SK-N-SH (cell line): ENCODE measurements at regions not wholly inside any gene's neighbourhood (a gene's known extent, or its start where the extent isn't known, plus 50 kb on each side); places are given as distances from the start of the nearest gene placed in this dataset.

Source experiments
- CTCF ChIA-PET: fragments of 300-600, 350-600 bp; formaldehyde crosslinking; extraction: SDS; loops from one replicate; lab custom pipeline; 2021; lab: Yijun Ruan, JAX
- POLR2A ChIA-PET: fragments of 350-600 bp; sonication (Branson Sonifier 250); formaldehyde crosslinking; extraction: SDS; loops from one replicate; lab custom pipeline; 2020; ENCODE audit warnings: antibody characterized with exemption, inconsistent platforms; lab: Yijun Ruan, JAX
- DNase-seq: peaks from one replicate; pipeline ENCODE4 v3.0.0; 2012
- H2AFZ ChIP-seq: fragments of 200-600 bp; sonication (generic); 2 replicates; pipeline ENCODE4 v1.8.1; 2016; ENCODE audit warnings: antibody characterized with exemption, mild to moderate bottlenecking, low read depth
- H3F3A ChIP-seq: fragments of 200-600 bp; sonication (generic); replicated peaks from 2 replicates; pipeline ENCODE3; 2016; ENCODE audit warnings: antibody characterized with exemption, mild to moderate bottlenecking; ENCODE audit not compliant: insufficient read depth
- H3K27ac ChIP-seq, 2 experiments: fragments of 200-500 bp in 1 of 2; fragments of 200-600 bp in 1 of 2; sonication (Bioruptor generic) in 1 of 2; sonication (generic), shearing (Covaris generic) in 1 of 2; 2 replicates each; pipeline versions ENCODE4 v1.5.1 to v1.6.1; 2014 to 2016; ENCODE audit warnings: low read depth in 2 of 2, inconsistent platforms in 1 of 2, low read length in 1 of 2, mild to moderate bottlenecking in 1 of 2, mixed read lengths in 1 of 2
- H3K27me3 ChIP-seq: fragments of 200-600 bp; sonication (generic), shearing (Covaris generic); 2 replicates; pipeline ENCODE4 v1.6.1; 2016; ENCODE audit warnings: mixed run types; ENCODE audit not compliant: insufficient read depth
- H3K36me3 ChIP-seq, 2 experiments: fragments of 200-500 bp in 1 of 2; fragments of 200-600 bp in 1 of 2; sonication (Bioruptor generic) in 1 of 2; sonication (generic) in 1 of 2; replicated peaks in 1 of 2; 2 replicates each; pipeline versions ENCODE3 to v1.5.1; 2014 to 2016; ENCODE audit warnings: low read length in 1 of 2, mild to moderate bottlenecking in 1 of 2; ENCODE audit not compliant: insufficient read depth in 2 of 2, control insufficient read depth in 1 of 2
- H3K4me1 ChIP-seq, 2 experiments: fragments of 200-500 bp in 1 of 2; fragments of 200-600 bp in 1 of 2; sonication (Bioruptor generic) in 1 of 2; sonication (generic), shearing (Covaris generic) in 1 of 2; 2 replicates each; pipeline versions ENCODE4 v1.5.1 to v1.6.1; 2014 to 2016; ENCODE audit warnings: low read depth in 1 of 2, low read length in 1 of 2, mixed run types in 1 of 2; ENCODE audit not compliant: insufficient read depth in 2 of 2, control insufficient read depth in 1 of 2
- H3K4me2 ChIP-seq: fragments of 200-600 bp; sonication (generic), shearing (Covaris generic); 2 replicates; pipeline ENCODE4 v1.6.1; 2017; ENCODE audit warnings: mixed run types
- H3K4me3 ChIP-seq, 2 experiments: fragments of 200-500 bp in 1 of 2; fragments of 200-600 bp in 1 of 2; sonication (Bioruptor generic) in 1 of 2; sonication (generic), shearing (Covaris generic) in 1 of 2; 2 replicates each; pipeline versions ENCODE4 v1.5.1 to v1.8.1; 2014 to 2016; ENCODE audit warnings: low read depth in 2 of 2, inconsistent platforms in 1 of 2, low read length in 1 of 2, mild to moderate bottlenecking in 1 of 2, mixed read lengths in 1 of 2, moderate library complexity in 1 of 2
- H3K79me2 ChIP-seq: fragments of 200-600 bp; sonication (generic); 2 replicates; pipeline ENCODE4 v1.8.1; 2017; ENCODE audit warnings: mild to moderate bottlenecking; ENCODE audit not compliant: insufficient read depth
- H3K9ac ChIP-seq: fragments of 200-600 bp; sonication (generic); 2 replicates; pipeline ENCODE4 v1.6.1; 2017; ENCODE audit warnings: mixed run types
- H3K9me2 ChIP-seq: fragments of 200-600 bp; sonication (generic); 2 replicates; pipeline ENCODE4 v1.6.1; 2017; ENCODE audit warnings: mixed run types
- H3K9me3 ChIP-seq: fragments of 200-600 bp; sonication (generic); 2 replicates; pipeline ENCODE4 v1.6.1; 2017; ENCODE audit warnings: mixed run types, mild to moderate bottlenecking, moderate library complexity
- H4K20me1 ChIP-seq: fragments of 200-600 bp; sonication (generic); 2 replicates; pipeline ENCODE4 v1.6.1; 2017; ENCODE audit warnings: mild to moderate bottlenecking, mixed run types; ENCODE audit not compliant: insufficient read depth
- EZH2phosphoT487 ChIP-seq: fragments of 200-600 bp; sonication (generic); IDR thresholded peaks from 2 replicates; pipeline ENCODE4 v1.6.1; 2017; ENCODE audit warnings: low read depth, mixed run types, mild to moderate bottlenecking, antibody characterized with exemption, moderate library complexity, borderline replicate concordance
- MEF2A ChIP-seq: IDR thresholded peaks from 2 replicates; pipeline ENCODE4 v1.4.0; 2012; ENCODE audit warnings: low read depth, borderline replicate concordance
- TCF12 ChIP-seq: IDR thresholded peaks from 2 replicates; pipeline ENCODE4 v1.4.0; 2012
- WGBS: methylation state at CpG from one replicate; pipeline ENCODE4 v1.1.6; 2017; ENCODE audit warnings: low lambda C conversion rate; 5-methylcytosine and 5-hydroxymethylcytosine counted together
- TF ChIP-seq, protein P1 (sequence below): IDR thresholded peaks from 2 replicates; pipeline ENCODE4 v1.4.0; 2012; ENCODE audit warnings: low read depth, borderline replicate concordance
- TF ChIP-seq, protein P2 (sequence below): IDR thresholded peaks from 2 replicates; pipeline ENCODE4 v1.6.1; 2012; ENCODE audit warnings: mild to moderate bottlenecking, low read depth, low read length, moderate library complexity

DNA sequence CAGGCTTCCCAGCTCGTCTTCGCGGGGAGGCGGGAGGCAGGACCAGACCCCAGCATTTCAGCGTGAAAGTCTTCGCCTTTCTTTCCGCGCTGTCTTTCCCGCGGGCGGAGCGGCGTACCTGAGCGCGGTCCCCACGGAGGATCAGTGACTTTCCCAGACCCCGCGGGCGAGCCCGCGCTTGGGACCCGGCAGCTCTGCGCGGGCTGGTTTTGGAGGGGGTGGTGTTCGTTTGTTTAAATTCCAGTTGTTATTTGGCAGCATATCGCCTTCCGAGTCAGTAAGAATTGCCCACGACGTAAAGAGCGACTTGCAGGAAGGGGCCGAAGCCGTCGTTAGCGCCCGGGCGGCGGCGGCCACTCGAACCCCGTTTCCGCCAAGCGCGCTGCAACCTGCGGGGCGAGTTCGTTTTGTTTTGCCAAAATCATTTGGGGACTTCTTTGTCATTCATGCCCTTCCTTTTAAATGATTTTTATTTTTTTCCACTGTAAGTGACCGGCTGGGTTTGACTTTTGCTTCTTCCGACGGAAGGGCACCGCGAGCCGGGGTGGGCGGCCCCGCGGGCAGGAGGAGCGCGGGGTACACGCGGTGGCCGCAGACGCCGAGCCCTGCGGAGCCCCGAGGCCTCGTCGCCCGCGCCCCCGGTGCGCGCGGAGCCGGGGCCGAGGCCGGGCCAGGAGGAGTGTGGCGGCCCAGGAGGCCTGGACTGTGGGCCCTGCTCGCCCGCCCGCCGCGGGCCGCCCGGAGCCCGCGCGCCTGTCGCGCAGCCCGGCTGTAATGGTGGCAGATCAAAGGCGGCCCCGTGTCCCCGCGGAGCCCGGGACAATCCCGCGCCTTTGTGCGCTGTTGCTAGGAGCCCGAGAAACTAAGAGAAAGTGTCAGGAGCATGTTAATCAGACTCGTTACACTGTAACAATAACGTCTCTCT, 75.9 kb downstream of the ZIC5 start:
- POLR2A ChIA-PET = no interaction called here
- Histone ChIP-seq H3K9ac (no peak overlapping the region), H3K4me2 (peak overlapping the region; percentile 33; the same call in 1 of the 2 replicates), H3K9me3 (no peaks in the 10 kb centered on the region), H3K79me2 (no peaks in the 10 kb centered on the region), H3K36me3 (no peaks in the 10 kb centered on the region), H3K4me3 (peak overlapping the region; percentile 10 to 37; a peak in 3 of 4 replicates), H4K20me1 (no peaks in the 10 kb centered on the region), H2AFZ (0 out of 2 replicates have a peak overlapping the region, but pooled peaks have one; percentile 22), H3K27me3 (peaks cover 83% of the 10 kb centered on the region), H3K4me1 (no peaks in the 10 kb centered on the region; a peak in 1 of 4 replicates), H3K27ac (no peak overlapping the region), H3F3A (no peaks in the 10 kb centered on the region), H3K9me2 (no peaks in the 10 kb centered on the region)
- 24% methylated on average over 59 of the region's 100 CpGs for WGBS
- TF ChIP-seq TCF12 = no peak
- TF ChIP-seq EZH2phosphoT487 = peak; percentile 64; the same call in 1 of the 2 replicates
- CTCF ChIA-PET = no interaction called here
- peak; percentile 61 for DNase-seq

DNA sequence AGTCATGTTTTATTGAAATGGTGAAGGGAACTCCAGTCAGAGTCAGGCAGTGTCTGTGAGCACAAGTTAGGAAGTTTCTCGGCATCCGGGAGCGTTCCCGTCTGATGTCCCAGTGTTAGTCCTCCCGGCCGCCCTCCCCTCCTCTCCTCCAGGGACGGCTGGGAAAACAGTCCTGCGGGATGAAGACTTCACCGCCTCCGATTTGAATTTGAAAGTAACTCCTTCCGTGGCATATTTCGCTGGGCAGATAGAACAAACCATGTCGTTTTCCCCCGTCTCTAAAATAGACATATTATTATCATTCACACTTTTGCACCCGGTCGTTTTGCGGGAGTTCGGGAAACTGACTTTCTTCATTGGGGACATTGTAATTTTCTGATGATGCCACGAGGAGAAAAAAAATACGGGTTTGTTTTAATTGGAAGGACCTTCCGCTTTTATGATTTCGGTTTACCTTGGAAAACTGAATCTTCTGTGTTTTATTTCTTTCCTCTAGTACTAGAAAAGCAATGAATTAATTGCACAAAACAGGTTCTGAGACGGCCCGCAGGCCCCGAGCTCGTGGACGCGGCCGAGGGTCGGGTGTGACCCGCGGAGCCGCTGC, 76.6 kb downstream of the ZIC5 start:
- peak; percentile 43 for DNase-seq
- Histone ChIP-seq H3K4me2 (peak overlapping the region; percentile 33; the same call in 1 of the 2 replicates), H3K79me2 (no peaks in the 10 kb centered on the region), H2AFZ (0 out of 2 replicates have a peak overlapping the region, but pooled peaks have one; percentile 22), H3K4me3 (peak overlapping the region in 1 of 2 experiments; percentile 37; a peak in 3 of 4 replicates), H3K27me3 (peaks cover 84% of the 10 kb centered on the region), H3K9me3 (no peaks in the 10 kb centered on the region), H3K36me3 (no peaks in the 10 kb centered on the region), H4K20me1 (no peaks in the 10 kb centered on the region), H3K9me2 (no peaks in the 10 kb centered on the region), H3K27ac (no peak overlapping the region), H3F3A (no peaks in the 10 kb centered on the region), H3K9ac (no peak overlapping the region), H3K4me1 (no peaks in the 10 kb centered on the region; a peak in 1 of 4 replicates)
- TF ChIP-seq, protein P1, sequence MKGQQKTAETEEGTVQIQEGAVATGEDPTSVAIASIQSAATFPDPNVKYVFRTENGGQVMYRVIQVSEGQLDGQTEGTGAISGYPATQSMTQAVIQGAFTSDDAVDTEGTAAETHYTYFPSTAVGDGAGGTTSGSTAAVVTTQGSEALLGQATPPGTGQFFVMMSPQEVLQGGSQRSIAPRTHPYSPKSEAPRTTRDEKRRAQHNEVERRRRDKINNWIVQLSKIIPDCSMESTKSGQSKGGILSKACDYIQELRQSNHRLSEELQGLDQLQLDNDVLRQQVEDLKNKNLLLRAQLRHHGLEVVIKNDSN = no peak
- TF ChIP-seq, protein P2, sequence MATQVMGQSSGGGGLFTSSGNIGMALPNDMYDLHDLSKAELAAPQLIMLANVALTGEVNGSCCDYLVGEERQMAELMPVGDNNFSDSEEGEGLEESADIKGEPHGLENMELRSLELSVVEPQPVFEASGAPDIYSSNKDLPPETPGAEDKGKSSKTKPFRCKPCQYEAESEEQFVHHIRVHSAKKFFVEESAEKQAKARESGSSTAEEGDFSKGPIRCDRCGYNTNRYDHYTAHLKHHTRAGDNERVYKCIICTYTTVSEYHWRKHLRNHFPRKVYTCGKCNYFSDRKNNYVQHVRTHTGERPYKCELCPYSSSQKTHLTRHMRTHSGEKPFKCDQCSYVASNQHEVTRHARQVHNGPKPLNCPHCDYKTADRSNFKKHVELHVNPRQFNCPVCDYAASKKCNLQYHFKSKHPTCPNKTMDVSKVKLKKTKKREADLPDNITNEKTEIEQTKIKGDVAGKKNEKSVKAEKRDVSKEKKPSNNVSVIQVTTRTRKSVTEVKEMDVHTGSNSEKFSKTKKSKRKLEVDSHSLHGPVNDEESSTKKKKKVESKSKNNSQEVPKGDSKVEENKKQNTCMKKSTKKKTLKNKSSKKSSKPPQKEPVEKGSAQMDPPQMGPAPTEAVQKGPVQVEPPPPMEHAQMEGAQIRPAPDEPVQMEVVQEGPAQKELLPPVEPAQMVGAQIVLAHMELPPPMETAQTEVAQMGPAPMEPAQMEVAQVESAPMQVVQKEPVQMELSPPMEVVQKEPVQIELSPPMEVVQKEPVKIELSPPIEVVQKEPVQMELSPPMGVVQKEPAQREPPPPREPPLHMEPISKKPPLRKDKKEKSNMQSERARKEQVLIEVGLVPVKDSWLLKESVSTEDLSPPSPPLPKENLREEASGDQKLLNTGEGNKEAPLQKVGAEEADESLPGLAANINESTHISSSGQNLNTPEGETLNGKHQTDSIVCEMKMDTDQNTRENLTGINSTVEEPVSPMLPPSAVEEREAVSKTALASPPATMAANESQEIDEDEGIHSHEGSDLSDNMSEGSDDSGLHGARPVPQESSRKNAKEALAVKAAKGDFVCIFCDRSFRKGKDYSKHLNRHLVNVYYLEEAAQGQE = no peak
- TF ChIP-seq MEF2A = no peak
- POLR2A ChIA-PET = no interaction called here
- CTCF ChIA-PET = interaction anchor here (2.8 kb wide), 1 partner anchor 21 kb away, joined by 11 read pairs; no protein-coding TSS in a partner anchor
- 25% methylated on average over 32 of the region's 33 CpGs for WGBS
